ENCODE measurements at regions not wholly inside any gene's neighbourhood (a gene's known extent, or its start where the extent isn't known, plus 50 kb on each side); places are given as distances from the start of the nearest gene placed in this dataset.

DNA sequence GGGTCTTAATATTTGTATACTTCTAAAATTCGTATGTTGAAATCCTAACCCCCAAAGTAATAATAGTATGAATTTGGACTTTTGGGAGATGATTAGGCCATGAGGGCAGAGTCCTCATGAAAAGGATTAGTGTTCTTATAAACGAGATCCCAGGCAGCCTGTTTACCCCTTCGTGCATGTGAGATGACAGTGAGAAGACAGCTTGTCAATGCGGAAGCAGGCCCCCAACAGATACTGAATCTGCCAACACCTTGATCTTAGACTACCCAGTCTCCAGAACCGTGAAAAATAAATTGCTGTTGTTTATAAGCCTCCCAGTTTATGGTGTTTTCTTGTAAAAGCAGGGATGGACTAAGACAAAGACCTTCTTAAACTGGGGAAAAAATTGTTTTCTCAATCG is 714.2 kb downstream of the SI start:
- Histone ChIP-seq H3K4me1 (ENCODE audit: control insufficient read depth, extremely low read depth, insufficient read depth, low read length) (no peaks in the 10 kb centered on the region), H3K36me3 (ENCODE audit: control insufficient read depth in 2 of 2, extremely low read depth in 1 of 2, insufficient read depth in 2 of 2, low read length in 2 of 2) (no peaks in the 10 kb centered on the region), H3K9me3 (replicated peaks; ENCODE audit: control insufficient read depth, insufficient read depth, low read length) (peaks cover 2% of the 10 kb centered on the region), H3K9ac (replicated peaks; ENCODE audit: extremely low read depth, insufficient read depth, low read length) (no peak overlapping the region), H3K27me3 (ENCODE audit: control insufficient read depth in 2 of 2, insufficient read depth in 2 of 2, low read length in 2 of 2) (no peaks in the 10 kb centered on the region), H3K4me2 (ENCODE audit: insufficient read depth, low read length) (no peak overlapping the region), H3K79me2 (ENCODE audit: control insufficient read depth, insufficient read depth, low read length) (no peaks in the 10 kb centered on the region), H3K27ac (ENCODE audit: insufficient read depth, low read depth, low read length) (no peak overlapping the region), H4K20me1 (replicated peaks; ENCODE audit: control insufficient read depth, extremely low read depth, insufficient read depth, low read length) (no peaks in the 10 kb centered on the region), H3K4me3 (replicated peaks in 1 of 3; ENCODE audit: insufficient read depth in 1 of 3, low read depth in 1 of 3, low read length in 3 of 3) (no peak overlapping the region), H2AFZ (ENCODE audit: low read depth, low read length) (no peak overlapping the region), H3K9me1 (replicated peaks; ENCODE audit: control insufficient read depth, extremely low read depth, insufficient read depth, low read length) (no peaks in the 10 kb centered on the region)
- intact Hi-C loops (cut with micrococcal nuclease) = no loop called here
- dilution Hi-C loops (cut with MboI; ENCODE audit: extremely low pct_ligation_motif_present, low sequenced_read_pairs) = no loop called here
- no TSS peak for BruUV-seq (replicated peaks)
- DNase-seq (ENCODE audit: low read depth, low spot score) (no peak), FAIRE-seq (no peak)
- ChIA-PET POLR2A (no interaction called here), CTCF (no interaction called here)
- TF ChIP-seq GATA2 (IDR thresholded peaks at IDR 0.05; ENCODE audit: insufficient read depth, insufficient read length, low read depth, low read length) = no peak
- TF ChIP-seq FOS (IDR thresholded peaks at IDR 0.05; ENCODE audit: borderline replicate concordance, insufficient read depth, low read length) = no peak
- no peak for TF ChIP-seq POLR2AphosphoS5 (IDR thresholded peaks at IDR 0.05; ENCODE audit: insufficient read depth, low read depth, low read length)
- TF ChIP-seq EZH2 (IDR thresholded peaks at IDR 0.05; ENCODE audit: borderline replicate concordance, low read depth, low read length, severe bottlenecking) = no peak
- no peak for TF ChIP-seq JUN (IDR thresholded peaks at IDR 0.05; ENCODE audit: borderline replicate concordance, insufficient read depth, insufficient read length, low read depth)
- TF ChIP-seq CTCF (IDR thresholded peaks at IDR 0.05; ENCODE audit: extremely low read depth in 1 of 2, insufficient read depth in 1 of 2, low read depth in 1 of 2, low read length in 2 of 2) = no peak
- no peak for TF ChIP-seq POLR2A (IDR thresholded peaks at IDR 0.05; ENCODE audit: low read depth, low read length)
- TF ChIP-seq MYC (IDR thresholded peaks at IDR 0.05; ENCODE audit: low read depth, low read length) = no peak
- TF ChIP-seq, protein P1, sequence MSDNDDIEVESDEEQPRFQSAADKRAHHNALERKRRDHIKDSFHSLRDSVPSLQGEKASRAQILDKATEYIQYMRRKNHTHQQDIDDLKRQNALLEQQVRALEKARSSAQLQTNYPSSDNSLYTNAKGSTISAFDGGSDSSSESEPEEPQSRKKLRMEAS (IDR thresholded peaks at IDR 0.05; ENCODE audit: insufficient read depth, insufficient read length) = no peak

Data from endothelial cell of umbilical vein (primary cell).